ENCODE measurements at regions not wholly inside any gene's neighbourhood (a gene's known extent, or its start where the extent isn't known, plus 50 kb on each side); places are given as distances from the start of the nearest gene placed in this dataset.

- WGBS (ENCODE audit: missing lambda C conversion rate): 14% methylated on average over 6 of the region's 6 CpGs
- FAIRE-seq: no peak
Observed at GRCh38 chr10:45076891-45077290, 76.2 kb downstream of the ZNF22 start.

GRCh38 chr10:45080331-45080730 is 79.6 kb downstream of the ZNF22 start:
- ChIA-PET POLR2A (no interaction called here), CTCF (no interaction called here)
- H3K4me1 ChIP-seq: no peaks in the 10 kb centered on the region
- no peak for FAIRE-seq
- no peak overlapping the region for H3K4me2 ChIP-seq
- H3K27ac ChIP-seq: no peak overlapping the region
- DNase-seq (ENCODE audit: low read depth in 1 of 2, low spot score in 1 of 2): no peak
- H3K4me3 ChIP-seq: no peak overlapping the region
- TF ChIP-seq SREBF2 (IDR thresholded peaks at IDR 0.05) (no peak), RARB (CRISPR knock-in tag; IDR thresholded peaks at IDR 0.05) (no peak), ZFP36 (IDR thresholded peaks at IDR 0.05; ENCODE audit: borderline replicate concordance, partially characterized antibody) (no peak), HDAC2 (IDR thresholded peaks at IDR 0.05) (no peak), REST (IDR thresholded peaks at IDR 0.05) (no peak), CBX2 (IDR thresholded peaks at IDR 0.05; ENCODE audit: borderline replicate concordance, low read depth) (no peak), ZNF302 (CRISPR knock-in tag; IDR thresholded peaks at IDR 0.05) (no peak), CHD2 (IDR thresholded peaks at IDR 0.05; ENCODE audit: low read length, partially characterized antibody) (no peak), JUN (IDR thresholded peaks at IDR 0.05) (no peak), PHF8 (IDR thresholded peaks at IDR 0.05; ENCODE audit: borderline replicate concordance, low read depth) (no peak), EHMT2 (IDR thresholded peaks at IDR 0.05; ENCODE audit: low read depth) (no peak), HOXA7 (CRISPR knock-in tag; IDR thresholded peaks at IDR 0.05) (no peak), EHF (CRISPR knock-in tag; IDR thresholded peaks at IDR 0.05) (no peak), ELK1 (IDR thresholded peaks at IDR 0.05; ENCODE audit: low read depth, low read length) (no peak), HOXB13 (CRISPR knock-in tag; IDR thresholded peaks at IDR 0.05; ENCODE audit: low read depth) (no peak), HOXB5 (CRISPR knock-in tag; IDR thresholded peaks at IDR 0.05) (no peak), ATOH8 (CRISPR knock-in tag; IDR thresholded peaks at IDR 0.05; ENCODE audit: low read depth) (no peak), NR3C1 (IDR thresholded peaks at IDR 0.05) (no peak), MAZ (IDR thresholded peaks at IDR 0.05; ENCODE audit: borderline replicate concordance, low read depth, low read length) (no peak)
- ATAC-seq: no peak
- no peaks in the 10 kb centered on the region for H3K9me3 ChIP-seq
- WGBS (ENCODE audit: missing lambda C conversion rate): 56% methylated on average over 3 of the region's 3 CpGs

More at GRCh38 chr10:45076891-45077290, 76.2 kb downstream of the ZNF22 start:
- no peak for ATAC-seq
- H3K27ac ChIP-seq: no peak overlapping the region
- CTCF ChIA-PET: interaction anchor here (0.6 kb wide), 1 partner anchor 984 kb away, joined by 3 read pairs; no protein-coding TSS in a partner anchor
- DNase-seq (ENCODE audit: low read depth in 1 of 2, low spot score in 1 of 2): no peak
- peaks cover 4% of the 10 kb centered on the region; the same call in 2 of the 3 replicates for H3K9me3 ChIP-seq
- no peak overlapping the region for H3K4me2 ChIP-seq
- H3K4me1 ChIP-seq: no peaks in the 10 kb centered on the region
- POLR2A ChIA-PET: no interaction called here
- no peak for TF ChIP-seq CHD2 (IDR thresholded peaks at IDR 0.05; ENCODE audit: low read length, partially characterized antibody)
- no peak for TF ChIP-seq JUN (IDR thresholded peaks at IDR 0.05)
- TF ChIP-seq SMC3 (IDR thresholded peaks at IDR 0.05): no peak
- TF ChIP-seq FOSB (CRISPR knock-in tag; IDR thresholded peaks at IDR 0.05): no peak
- TF ChIP-seq KDM5A (IDR thresholded peaks at IDR 0.05): no peak
- TF ChIP-seq NR3C1 (IDR thresholded peaks at IDR 0.05): no peak
- no peak for TF ChIP-seq ZFP36 (IDR thresholded peaks at IDR 0.05; ENCODE audit: borderline replicate concordance, partially characterized antibody)
- no peak for TF ChIP-seq GATA3 (IDR thresholded peaks at IDR 0.05; ENCODE audit: borderline replicate concordance)
- TF ChIP-seq TP53 (CRISPR knock-in tag; IDR thresholded peaks at IDR 0.05): no peak
- TF ChIP-seq RARB (CRISPR knock-in tag; IDR thresholded peaks at IDR 0.05): no peak
- TF ChIP-seq MAZ (IDR thresholded peaks at IDR 0.05; ENCODE audit: borderline replicate concordance, low read depth, low read length): no peak
- TF ChIP-seq EHF (CRISPR knock-in tag; IDR thresholded peaks at IDR 0.05): no peak
- TF ChIP-seq ZNF302 (CRISPR knock-in tag; IDR thresholded peaks at IDR 0.05): no peak
- no peak for TF ChIP-seq CHD4 (IDR thresholded peaks at IDR 0.05; ENCODE audit: borderline replicate concordance)
- H3K4me3 ChIP-seq: no peak overlapping the region

Data from A549 (cell line).